GM18870 (cell line): ENCODE measurements at regions not wholly inside any gene's neighbourhood (a gene's known extent, or its start where the extent isn't known, plus 50 kb on each side); places are given as distances from the start of the nearest gene placed in this dataset.

Experiments
- ATAC-seq: cut with Tn5 transposase; IDR thresholded peaks from one replicate; pipeline ENCODE4 v1.9.1; 2021; ENCODE audit warnings: moderate library complexity; ENCODE audit not compliant: unreplicated experiment

GRCh38 chr6:105851606-105852005 lies 234.5 kb upstream of the PRDM1 start:
- no peak for ATAC-seq

GRCh38 chr6:105851113-105851580 lies 235.0 kb upstream of the PRDM1 start:
- ATAC-seq: no peak

- no peak for ATAC-seq
Observed at GRCh38 chr6:105850261-105851112, 235.6 kb upstream of the PRDM1 start.

GRCh38 chr6:105849746-105850145 lies 236.4 kb upstream of the PRDM1 start:
- no peak for ATAC-seq

GRCh38 chr6:105847433-105847832 lies 238.7 kb upstream of the PRDM1 start:
- ATAC-seq: no peak

- ATAC-seq: no peak
Observed at GRCh38 chr6:105844275-105844883, 241.8 kb upstream of the PRDM1 start.

- ATAC-seq: no peak
Observed at GRCh38 chr6:105839266-105839665, 246.9 kb upstream of the PRDM1 start.

- ATAC-seq: no peak
Observed at GRCh38 chr6:105838171-105838570, 248.0 kb upstream of the PRDM1 start.

- no peak for ATAC-seq
Observed at GRCh38 chr6:105836889-105837288, 249.2 kb upstream of the PRDM1 start.

GRCh38 chr6:105836379-105836778 lies 249.8 kb upstream of the PRDM1 start:
- ATAC-seq: no peak

GRCh38 chr6:105835373-105835772 lies 250.8 kb upstream of the PRDM1 start:
- no peak for ATAC-seq

GRCh38 chr6:105833959-105834947 lies 251.9 kb upstream of the PRDM1 start:
- no peak for ATAC-seq

GRCh38 chr6:105832313-105832761 lies 253.8 kb upstream of the PRDM1 start:
- ATAC-seq: no peak

- ATAC-seq: no peak
Observed at GRCh38 chr6:105831311-105832097, 254.6 kb upstream of the PRDM1 start.

GRCh38 chr6:105825210-105825609 lies 260.9 kb upstream of the PRDM1 start:
- ATAC-seq: no peak

GRCh38 chr6:105824732-105825131 lies 261.4 kb upstream of the PRDM1 start:
- ATAC-seq: no peak

GRCh38 chr6:105821777-105822176 lies 264.4 kb upstream of the PRDM1 start:
- no peak for ATAC-seq

GRCh38 chr6:105821027-105821426 lies 265.1 kb upstream of the PRDM1 start:
- no peak for ATAC-seq

GRCh38 chr6:105819745-105820144 lies 266.4 kb upstream of the PRDM1 start:
- no peak for ATAC-seq

GRCh38 chr6:105818505-105818904 lies 267.6 kb upstream of the PRDM1 start:
- ATAC-seq: no peak
